Upper lobe of left lung (tissue), 6 donors: ENCODE measurements at regions not wholly inside any gene's neighbourhood (a gene's known extent, or its start where the extent isn't known, plus 50 kb on each side); places are given as distances from the start of the nearest gene placed in this dataset.

Experiments used
- ATAC-seq, 2 donors: fragments of 200-7000 bp; cut with Tn5 transposase; one replicate each; pipeline ENCODE4 v1.9.1; 2022; ENCODE audit warnings: mild to moderate bottlenecking in 2 of 2, moderate library complexity in 2 of 2; ENCODE audit not compliant: low FRiP score in 2 of 2
- DNase-seq, 2 donors: peaks; one replicate each; pipeline ENCODE4 v3.0.0-alpha.2; 2019 to 2020
- H3K27ac ChIP-seq, 4 donors: fragments of 200-600 bp; sonication (generic); one replicate each; pipeline ENCODE4 v1.5.1; 2016 to 2019
- H3K27me3 ChIP-seq, 4 donors: fragments of 200-600 bp; sonication (generic); one replicate each; pipeline ENCODE4 v1.5.1; 2017 to 2019
- H3K36me3 ChIP-seq, 4 donors: fragments of 200-600 bp; sonication (generic); one replicate each; pipeline ENCODE4 v1.5.1; 2016 to 2019
- H3K4me1 ChIP-seq, 4 donors: fragments of 200-600 bp; sonication (generic); one replicate each; pipeline ENCODE4 v1.5.1; 2018 to 2019
- H3K4me3 ChIP-seq, 4 donors: fragments of 200-600 bp; sonication (generic); one replicate each; pipeline ENCODE4 v1.5.1; 2017 to 2019; ENCODE audit warnings: mild to moderate bottlenecking in 2 of 4, moderate library complexity in 1 of 4
- H3K9me3 ChIP-seq, 4 donors: fragments of 200-600 bp; sonication (generic); one replicate each; pipeline ENCODE4 v1.5.1; 2018 to 2019
- CTCF ChIP-seq, 6 experiments: fragments of 450-650 bp in 4 of 6; fragments of 200-600 bp in 2 of 6; sonication (generic) in 2 of 6; IDR thresholded peaks; one replicate each; pipeline ENCODE4 v1.5.1; 2016 to 2019; ENCODE audit warnings: antibody characterized with exemption in 6 of 6
- EP300 ChIP-seq, 4 donors: sonication (generic); formaldehyde crosslinking; IDR thresholded peaks; one replicate each; pipeline ENCODE4 v1.5.1; 2017; ENCODE audit warnings: antibody characterized with exemption in 4 of 4, control low read depth in 2 of 4
- POLR2A ChIP-seq, 4 donors: fragments of 450-650 bp; IDR thresholded peaks; one replicate each; pipeline ENCODE4 v1.5.1; 2016 to 2017; ENCODE audit warnings: antibody characterized with exemption in 4 of 4, mild to moderate bottlenecking in 2 of 4
- POLR2AphosphoS5 ChIP-seq, 2 donors: sonication (generic); formaldehyde crosslinking; IDR thresholded peaks; one replicate each; pipeline ENCODE4 v1.5.1; 2017; ENCODE audit warnings: antibody characterized with exemption in 2 of 2
- WGBS, 2 donors: methylation state at CpG; one replicate each; pipeline ENCODE4 v1.1.5; 2017 to 2018; 5-methylcytosine and 5-hydroxymethylcytosine counted together
- donor health status: DM: no; HTN: no; CAD: no; lungs with moderate emphysema.
- donor health status: DM: no; HTN: yes; CAD: no; lungs with severe emphysema.

GRCh38 chr3:176850498-176850897, 346.8 kb downstream of the TBL1XR1 start:
- no peak overlapping the region for H3K27ac ChIP-seq
- 75 to 82% methylated on average over 6 of the region's 6 CpGs for WGBS, 2 donors
- no peaks in the 10 kb centered on the region for H3K36me3 ChIP-seq
- H3K4me1 ChIP-seq, result no peaks in the 10 kb centered on the region
- H3K27me3 ChIP-seq, result no peaks in the 10 kb centered on the region
- no peak overlapping the region for H3K4me3 ChIP-seq
- TF ChIP-seq POLR2AphosphoS5 (IDR thresholded peaks at IDR 0.05), result no peak
- no peak for TF ChIP-seq CTCF (IDR thresholded peaks at IDR 0.05)
- TF ChIP-seq EP300 (IDR thresholded peaks at IDR 0.05), result no peak
- no peak for TF ChIP-seq POLR2A (IDR thresholded peaks at IDR 0.05)
- no peak for DNase-seq
- H3K9me3 ChIP-seq, result no peaks in the 10 kb centered on the region
- ATAC-seq, result no peak

GRCh38 chr3:176848431-176849214, 348.7 kb downstream of the TBL1XR1 start:
- Histone ChIP-seq H3K36me3 (no peaks in the 10 kb centered on the region), H3K27me3 (no peaks in the 10 kb centered on the region), H3K4me1 (no peaks in the 10 kb centered on the region), H3K4me3 (no peak overlapping the region), H3K27ac (no peak overlapping the region), H3K9me3 (no peaks in the 10 kb centered on the region)
- ATAC-seq (no peak), DNase-seq (no peak)
- WGBS, 2 donors, result 54 to 78% methylated on average over 4 of the region's 4 CpGs
- TF ChIP-seq EP300 (IDR thresholded peaks at IDR 0.05) (no peak), POLR2AphosphoS5 (IDR thresholded peaks at IDR 0.05) (no peak)

- DNase-seq (no peak), ATAC-seq (no peak)
- H3K27ac ChIP-seq, result no peak overlapping the region
- 85 to 87% methylated on average over 2 of the region's 2 CpGs for WGBS, 2 donors
- no peaks in the 10 kb centered on the region for H3K9me3 ChIP-seq
- no peaks in the 10 kb centered on the region for H3K36me3 ChIP-seq
- no peak for TF ChIP-seq EP300 (IDR thresholded peaks at IDR 0.05)
- no peak for TF ChIP-seq POLR2AphosphoS5 (IDR thresholded peaks at IDR 0.05)
- no peak for TF ChIP-seq CTCF (IDR thresholded peaks at IDR 0.05)
- no peak for TF ChIP-seq POLR2A (IDR thresholded peaks at IDR 0.05)
- H3K27me3 ChIP-seq, result no peaks in the 10 kb centered on the region
- H3K4me1 ChIP-seq, result no peaks in the 10 kb centered on the region
- no peak overlapping the region for H3K4me3 ChIP-seq
Measured at GRCh38 chr3:176842914-176843313, 354.4 kb downstream of the TBL1XR1 start.

GRCh38 chr3:176840641-176841286, 356.5 kb downstream of the TBL1XR1 start:
- DNase-seq (no peak), ATAC-seq (no peak)
- no peaks in the 10 kb centered on the region for H3K9me3 ChIP-seq
- 93 to 94% methylated on average over 8 of the region's 8 CpGs for WGBS, 2 donors
- no peak overlapping the region for H3K4me3 ChIP-seq
- no peaks in the 10 kb centered on the region for H3K27me3 ChIP-seq
- H3K36me3 ChIP-seq, result no peaks in the 10 kb centered on the region
- no peak for TF ChIP-seq CTCF (IDR thresholded peaks at IDR 0.05)
- TF ChIP-seq POLR2A (IDR thresholded peaks at IDR 0.05), result no peak
- TF ChIP-seq POLR2AphosphoS5 (IDR thresholded peaks at IDR 0.05), result no peak
- no peak for TF ChIP-seq EP300 (IDR thresholded peaks at IDR 0.05)
- no peaks in the 10 kb centered on the region for H3K4me1 ChIP-seq
- H3K27ac ChIP-seq, result no peak overlapping the region

GRCh38 chr3:176839901-176840300, 357.4 kb downstream of the TBL1XR1 start:
- Histone ChIP-seq H3K9me3 (no peaks in the 10 kb centered on the region), H3K4me3 (no peak overlapping the region), H3K4me1 (no peaks in the 10 kb centered on the region), H3K27me3 (no peaks in the 10 kb centered on the region), H3K36me3 (no peaks in the 10 kb centered on the region), H3K27ac (no peak overlapping the region)
- 70 to 81% methylated on average over 2 of the region's 2 CpGs for WGBS, 2 donors
- ATAC-seq (no peak), DNase-seq (no peak)
- TF ChIP-seq EP300 (IDR thresholded peaks at IDR 0.05) (no peak), CTCF (IDR thresholded peaks at IDR 0.05) (no peak), POLR2AphosphoS5 (IDR thresholded peaks at IDR 0.05) (no peak), POLR2A (IDR thresholded peaks at IDR 0.05) (no peak)
